ENCODE measurements at regions not wholly inside any gene's neighbourhood (a gene's known extent, or its start where the extent isn't known, plus 50 kb on each side); places are given as distances from the start of the nearest gene placed in this dataset.

- WGBS (ENCODE audit: low lambda C conversion rate) = 44% methylated on average over 10 of the region's 10 CpGs
- Histone ChIP-seq H3K27me3 (ENCODE audit: control insufficient read depth in 1 of 2, insufficient read depth in 2 of 2, low read length in 2 of 2) (no peaks in the 10 kb centered on the region), H3K79me2 (ENCODE audit: insufficient read depth, low read length) (no peaks in the 10 kb centered on the region), H3K4me1 (ENCODE audit: insufficient read depth, low read length) (no peaks in the 10 kb centered on the region), H2AFZ (ENCODE audit: low read length) (no peak overlapping the region), H3K27ac (ENCODE audit: extremely low read length, insufficient read depth, low read length) (no peak overlapping the region), H4K20me1 (ENCODE audit: insufficient read depth, low read length) (no peaks in the 10 kb centered on the region), H3K4me2 (ENCODE audit: low read depth, low read length) (no peak overlapping the region), H3K9ac (ENCODE audit: insufficient read depth, low read depth, low read length) (no peak overlapping the region), H3K4me3 (replicated peaks in 1 of 3; ENCODE audit: insufficient read depth in 1 of 3, low read depth in 2 of 3, low read length in 3 of 3) (no peak overlapping the region), H3K36me3 (replicated peaks in 1 of 2; ENCODE audit: control insufficient read depth in 1 of 2, insufficient read depth in 2 of 2, low read length in 2 of 2) (no peaks in the 10 kb centered on the region), H3K9me3 (ENCODE audit: low read length) (peaks cover 12% of the 10 kb centered on the region)
- in situ Hi-C loops (cut with HindIII; ENCODE audit: extremely low pct_ligation_motif_present, low pct_unique_long_range_greater_than_20kb) = no loop called here
- CTCF ChIA-PET (ENCODE audit: low intra/inter-chr PET ratio, low total read pairs) = no interaction called here
- no peak for TF ChIP-seq ZFAT (CRISPR knock-in tag; conservative IDR thresholded peaks at IDR 0.05)
- no peak for TF ChIP-seq ZC3H13 (CRISPR knock-in tag; IDR thresholded peaks at IDR 0.05)
- TF ChIP-seq NR1H2 (CRISPR knock-in tag; IDR thresholded peaks at IDR 0.05; ENCODE audit: borderline replicate concordance, low read depth) = no peak
- TF ChIP-seq ELK4 (CRISPR knock-in tag; IDR thresholded peaks at IDR 0.05; ENCODE audit: borderline replicate concordance) = no peak
- TF ChIP-seq ZNF597 (CRISPR knock-in tag; IDR thresholded peaks at IDR 0.05) = no peak
- no peak for TF ChIP-seq PCBP2 (optimal IDR thresholded peaks at IDR 0.05; ENCODE audit: low read depth, low read length, poor library complexity, severe bottlenecking)
- TF ChIP-seq NFAT5 (CRISPR knock-in tag; IDR thresholded peaks at IDR 0.05) = no peak
- no peak for TF ChIP-seq U2AF1 (optimal IDR thresholded peaks at IDR 0.05; ENCODE audit: low read depth, low read length)
- no peak for TF ChIP-seq ZBTB2 (CRISPR knock-in tag; IDR thresholded peaks at IDR 0.05; ENCODE audit: low read depth)
- TF ChIP-seq DDIT3 (CRISPR knock-in tag; IDR thresholded peaks at IDR 0.05) = no peak
- no peak for TF ChIP-seq ZNF800 (CRISPR knock-in tag; IDR thresholded peaks at IDR 0.05)
- no peak for DNase-seq (ENCODE audit: low spot score)
- BruUV-seq (replicated peaks) = no TSS peak
- POLR2A ChIA-PET = no interaction called here
- intact Hi-C loops (cut with micrococcal nuclease; ENCODE audit: unreplicated experiment) = no loop called here
- FAIRE-seq = no peak
- no peak for ATAC-seq
Measured at GRCh38 chr2:132274000-132274399, 112.2 kb upstream of the ANKRD30BL start.
